ENCODE measurements at regions not wholly inside any gene's neighbourhood (a gene's known extent, or its start where the extent isn't known, plus 50 kb on each side); places are given as distances from the start of the nearest gene placed in this dataset.

GRCh38 chr21:41681939-41682718 lies 84.7 kb downstream of the RIPK4 start:
- no TSS peak for BruUV-seq (replicated peaks)
- POLR2A ChIA-PET: interaction anchor here (0.7 to 6.4 kb wide), 6 partner anchors 25 to 82 kb away, joined by 3 to 67 read pairs (median 26); no protein-coding TSS in a partner anchor
- Mint-ChIP-seq H3K36me3 (ENCODE audit: insufficient read depth, unreplicated experiment) (no peaks in the 10 kb centered on the region), H3K4me1 (ENCODE audit: insufficient read depth, unreplicated experiment) (peaks cover 55% of the 10 kb centered on the region), H3K27ac (ENCODE audit: low read depth, unreplicated experiment) (peak overlapping the region; percentile 23), H3K4me3 (ENCODE audit: unreplicated experiment) (no peak overlapping the region), H3K27me3 (ENCODE audit: insufficient read depth, unreplicated experiment) (no peaks in the 10 kb centered on the region), H3K9me3 (ENCODE audit: unreplicated experiment) (no peaks in the 10 kb centered on the region)
- intact Hi-C loops (cut with micrococcal nuclease): no loop called here
- TF ChIP-seq CTCF (IDR thresholded peaks at IDR 0.05; ENCODE audit: unreplicated experiment): no peak
- DNase-seq (ENCODE audit: unreplicated experiment): no peak
- CTCF ChIA-PET: interaction anchor here (1.4 to 2.7 kb wide), 2 partner anchors 25 to 69 kb away, joined by 3 to 9 read pairs; no protein-coding TSS in a partner anchor

- intact Hi-C loops (cut with micrococcal nuclease): no loop called here
- Mint-ChIP-seq H3K27me3 (ENCODE audit: insufficient read depth, unreplicated experiment) (no peaks in the 10 kb centered on the region), H3K4me1 (ENCODE audit: insufficient read depth, unreplicated experiment) (peaks cover 55% of the 10 kb centered on the region), H3K36me3 (ENCODE audit: insufficient read depth, unreplicated experiment) (no peaks in the 10 kb centered on the region), H3K27ac (ENCODE audit: low read depth, unreplicated experiment) (peak overlapping the region; percentile 23), H3K9me3 (ENCODE audit: unreplicated experiment) (no peaks in the 10 kb centered on the region), H3K4me3 (ENCODE audit: unreplicated experiment) (no peak overlapping the region)
- DNase-seq (ENCODE audit: unreplicated experiment): no peak
- no TSS peak for BruUV-seq (replicated peaks)
- ChIA-PET CTCF (interaction anchor here (0.5 to 4.1 kb wide), 4 partner anchors 26 to 1879 kb away, joined by 3 to 23 read pairs (median 3); no protein-coding TSS in a partner anchor), POLR2A (interaction anchor here (1.2 to 6.4 kb wide), 3 partner anchors 66 to 83 kb away, joined by 3 to 131 read pairs (median 67); partner anchors contain the start of gene RIPK4)
- no peak for TF ChIP-seq CTCF (IDR thresholded peaks at IDR 0.05; ENCODE audit: unreplicated experiment)
Observed at GRCh38 chr21:41681348-41681801, 85.5 kb downstream of the RIPK4 start.

- CTCF ChIA-PET: interaction anchor here (0.5 to 4.1 kb wide), 9 partner anchors 27 to 1879 kb away, joined by 3 to 23 read pairs (median 3); no protein-coding TSS in a partner anchor
- POLR2A ChIA-PET: interaction anchor here (0.9 to 6.4 kb wide), 11 partner anchors 26 to 106 kb away, joined by 3 to 131 read pairs (median 22); partner anchors contain the start of gene RIPK4
- H3K27me3 Mint-ChIP-seq (ENCODE audit: insufficient read depth, unreplicated experiment): no peaks in the 10 kb centered on the region
- BruUV-seq (replicated peaks): no TSS peak
- peaks cover 53% of the 10 kb centered on the region for H3K4me1 Mint-ChIP-seq (ENCODE audit: insufficient read depth, unreplicated experiment)
- DNase-seq (ENCODE audit: unreplicated experiment): no peak
- no peaks in the 10 kb centered on the region for H3K9me3 Mint-ChIP-seq (ENCODE audit: unreplicated experiment)
- H3K36me3 Mint-ChIP-seq (ENCODE audit: insufficient read depth, unreplicated experiment): no peaks in the 10 kb centered on the region
- H3K4me3 Mint-ChIP-seq (ENCODE audit: unreplicated experiment): no peak overlapping the region
- intact Hi-C loops (cut with micrococcal nuclease): no loop called here
- H3K27ac Mint-ChIP-seq (ENCODE audit: low read depth, unreplicated experiment): no peak overlapping the region
- TF ChIP-seq CTCF (IDR thresholded peaks at IDR 0.05; ENCODE audit: unreplicated experiment): no peak
Observed at GRCh38 chr21:41680444-41681347, 86.2 kb downstream of the RIPK4 start.
